Left colon (tissue), 2 donors: ENCODE measurements at regions not wholly inside any gene's neighbourhood (a gene's known extent, or its start where the extent isn't known, plus 50 kb on each side); places are given as distances from the start of the nearest gene placed in this dataset.
"Not testable (repeated sequence)": the region's sequence is repeated elsewhere in the genome, so short reads cannot be mapped to it uniquely, and the experiment has no call there.

Source experiments
- ATAC-seq: fragments of 200-7000 bp; cut with Tn5 transposase; one replicate; pipeline ENCODE4 v1.9.1; 2020; ENCODE audit warnings: mild to moderate bottlenecking, moderate library complexity
- DNase-seq, 2 donors: peaks; one replicate each; pipeline ENCODE4 v3.0.0-alpha.2; 2020
- intact Hi-C, 2 donors: fragments of 100-400 bp; cut with DNase I in 1 of 2; cut with micrococcal nuclease in 1 of 2; formaldehyde crosslinking; loops; one replicate each; pipeline versions ENCODE4 v1.11.2 to v1.14.0; 2022; cut with DNase I, micrococcal nuclease
- donor health status: DM: no; HTN: no; CAD: no.
- donor health status: DM: yes; HTN: yes; CAD: no.

- no peak for DNase-seq
- ATAC-seq = peak; percentile 44
- intact Hi-C loops = no loop called here
Observed at GRCh38 chr5:119951330-119951934, 322.1 kb downstream of the FAM170A start.

GRCh38 chr5:119953474-119953873, 324.1 kb downstream of the FAM170A start:
- ATAC-seq (no peak), DNase-seq (no peak)
- intact Hi-C loops = no loop called here

DNA sequence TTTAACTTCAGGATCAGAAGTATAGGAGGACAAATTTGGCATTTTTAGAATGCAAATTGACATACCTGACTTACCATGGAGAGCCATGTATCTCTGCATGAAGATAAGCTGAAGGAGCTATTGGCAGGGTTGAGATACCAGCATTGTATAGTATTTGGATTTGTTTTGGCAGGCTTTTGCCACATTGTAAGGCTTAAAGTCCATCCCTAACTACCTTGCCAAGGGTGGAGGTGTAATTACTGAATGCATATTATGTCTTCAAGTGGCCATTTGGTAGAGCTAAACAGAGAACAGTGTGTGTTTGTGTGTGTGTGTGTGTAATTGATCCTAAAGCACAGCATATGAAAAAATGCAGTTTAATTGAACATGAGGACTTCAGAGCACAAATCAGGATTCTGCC, 324.7 kb downstream of the FAM170A start:
- DNase-seq (no peak), ATAC-seq (peak; percentile 99)
- intact Hi-C loops = no loop called here

DNA sequence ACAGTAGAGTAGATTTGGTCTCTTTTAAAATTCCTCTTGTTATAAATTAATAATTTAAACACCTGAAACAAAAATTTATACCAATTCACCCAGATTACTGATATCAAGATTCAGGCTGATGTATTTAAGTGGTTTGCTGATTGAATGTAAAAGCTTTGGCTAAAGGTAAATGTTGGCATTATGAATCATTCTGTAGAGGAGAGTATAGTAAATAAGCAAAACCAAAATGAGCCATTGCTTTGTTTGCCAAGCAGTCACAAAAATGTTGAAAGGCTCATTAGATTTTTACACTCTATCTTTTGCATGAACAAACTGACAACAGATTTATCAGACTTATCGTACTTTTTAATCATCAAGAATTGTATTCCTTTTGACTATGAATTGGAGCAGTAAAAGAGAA, 332.6 kb downstream of the FAM170A start:
- DNase-seq (no peak), ATAC-seq (no peak)
- intact Hi-C loops = no loop called here

DNA sequence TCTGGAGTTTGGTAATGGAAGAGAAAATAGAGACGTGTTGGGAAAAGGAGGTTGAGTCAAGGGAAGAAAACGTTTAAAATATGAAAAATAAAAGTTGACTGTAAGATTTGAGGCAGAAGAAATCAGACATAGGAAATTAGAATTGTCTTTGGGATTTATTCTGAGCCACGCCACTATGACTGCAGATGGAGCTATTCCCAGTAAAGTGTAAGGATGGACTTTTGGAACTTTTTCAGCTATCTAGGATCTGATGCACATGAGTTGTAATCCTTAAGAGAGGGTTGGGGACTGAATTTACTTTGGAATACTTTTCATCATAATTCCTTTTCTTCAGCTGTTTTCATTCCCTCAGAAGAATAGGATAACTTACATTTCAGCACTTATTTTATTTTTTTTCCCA, 336.7 kb downstream of the FAM170A start:
- intact Hi-C loops = no loop called here
- ATAC-seq = no peak
- DNase-seq = no peak

DNA sequence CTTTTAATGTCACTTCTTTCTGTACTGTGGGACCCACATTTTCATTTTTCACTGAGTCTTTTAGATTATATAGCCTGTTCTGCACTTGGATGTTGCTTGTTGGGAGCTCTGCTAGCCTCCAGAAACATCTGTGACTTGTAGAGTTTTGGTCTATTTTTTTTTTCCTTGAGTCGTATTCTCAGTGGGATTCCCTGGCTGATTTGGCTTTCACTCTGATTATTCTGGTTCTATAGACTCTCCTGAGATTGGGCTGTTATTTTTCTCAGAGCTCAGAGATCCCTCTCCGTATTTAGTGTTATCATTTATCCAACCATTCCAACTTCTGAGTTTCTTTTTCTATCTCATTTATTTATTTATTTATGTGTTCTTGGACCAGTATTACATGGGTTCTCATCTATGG, 339.3 kb downstream of the FAM170A start:
- no peak for ATAC-seq
- intact Hi-C loops = no loop called here
- DNase-seq = no peak

DNA sequence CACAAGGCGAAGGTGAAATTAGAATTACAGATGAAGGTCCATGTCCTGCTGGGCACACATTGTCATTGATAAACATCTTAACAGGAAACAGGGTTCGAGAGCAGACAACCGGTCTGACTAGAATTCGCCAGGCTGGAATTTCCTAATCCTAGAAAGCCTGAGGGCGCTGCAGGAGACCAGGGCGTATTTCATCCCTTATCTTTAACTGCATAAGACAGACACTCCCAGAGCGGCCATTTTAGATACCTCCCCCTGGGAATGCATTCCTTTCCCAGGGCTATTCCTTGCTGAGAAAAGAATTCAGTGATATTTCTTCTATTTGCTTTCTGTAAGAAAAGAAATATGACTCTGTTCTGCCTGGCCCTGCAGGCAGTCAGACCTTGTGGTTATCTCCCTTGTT, 357.7 kb downstream of the FAM170A start:
- peak in 1 of 2 donors; percentile 3 for DNase-seq
- ATAC-seq, intact Hi-C loops: not testable (repeated sequence)

DNA sequence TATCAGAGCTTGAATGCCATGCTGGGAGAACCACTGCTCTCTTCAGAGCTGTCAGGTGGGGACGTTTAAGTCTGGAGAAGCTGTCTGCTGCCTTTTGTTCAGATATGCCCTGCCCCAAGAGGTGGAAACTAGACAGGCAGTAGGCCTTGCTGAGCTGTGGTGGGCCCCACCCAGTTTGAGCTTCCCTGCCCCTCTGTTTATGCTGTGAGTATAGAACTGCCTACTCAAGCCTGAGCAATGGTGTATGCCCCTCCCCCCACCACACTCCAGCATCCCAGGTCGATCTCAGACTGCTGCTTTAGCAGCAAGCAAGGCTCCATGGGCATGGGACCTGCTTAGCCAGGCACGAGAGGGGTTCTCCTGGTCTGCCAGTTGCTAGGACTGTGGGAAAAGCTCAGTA, 362.3 kb downstream of the FAM170A start:
- intact Hi-C loops = no loop called here
- no peak for DNase-seq
- ATAC-seq = no peak

DNA sequence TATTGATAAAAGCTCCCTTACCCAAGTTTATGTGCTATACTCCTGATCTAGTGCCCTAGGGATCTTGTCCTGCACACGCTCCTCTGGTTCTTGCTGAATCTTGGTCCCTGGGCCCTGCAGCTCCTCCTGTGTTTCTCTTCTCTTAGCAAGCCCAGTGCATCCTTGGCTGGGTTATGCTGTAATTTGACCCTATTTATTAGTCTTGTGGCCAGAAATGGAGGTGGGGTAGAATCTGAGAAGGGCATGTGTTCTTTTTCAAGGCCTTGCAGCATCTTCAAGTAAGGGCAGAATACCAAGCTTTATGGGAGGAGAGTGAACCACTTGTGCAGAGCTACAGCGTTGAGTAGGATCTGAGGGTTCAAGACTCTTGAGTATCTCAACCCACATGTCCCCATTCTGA, 366.8 kb downstream of the FAM170A start:
- ATAC-seq = no peak
- intact Hi-C loops = no loop called here

DNA sequence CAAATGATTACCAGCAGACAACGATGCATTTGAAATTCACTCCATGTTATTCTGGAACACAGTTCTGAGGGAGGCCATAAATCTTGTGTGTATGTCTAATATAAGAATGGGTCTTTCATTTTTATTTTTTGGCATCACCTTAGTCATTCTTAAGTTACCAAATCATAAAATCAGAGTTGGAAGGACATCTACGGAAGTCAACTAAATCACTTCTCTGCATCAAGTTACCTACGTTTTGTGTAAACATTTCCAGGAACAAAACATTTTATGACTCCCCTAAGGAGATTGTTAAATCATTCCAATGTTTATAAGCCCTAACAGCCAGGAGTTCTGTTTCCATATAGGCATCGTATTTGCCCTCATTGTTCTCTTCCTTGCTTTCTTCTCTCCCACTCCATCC, 378.2 kb downstream of the FAM170A start:
- DNase-seq = no peak
- ATAC-seq = peak; percentile 98
- intact Hi-C loops = no loop called here

More for the DNA sequence above, 366.8 kb downstream of the FAM170A start:
- no peak for DNase-seq

GRCh38 chr5:120012431-120012830, 383.1 kb downstream of the FAM170A start:
- intact Hi-C loops = no loop called here
- ATAC-seq (no peak), DNase-seq (no peak)

GRCh38 chr5:120014535-120014934, 385.2 kb downstream of the FAM170A start:
- ATAC-seq = no peak
- intact Hi-C loops = no loop called here
- DNase-seq = no peak

DNA sequence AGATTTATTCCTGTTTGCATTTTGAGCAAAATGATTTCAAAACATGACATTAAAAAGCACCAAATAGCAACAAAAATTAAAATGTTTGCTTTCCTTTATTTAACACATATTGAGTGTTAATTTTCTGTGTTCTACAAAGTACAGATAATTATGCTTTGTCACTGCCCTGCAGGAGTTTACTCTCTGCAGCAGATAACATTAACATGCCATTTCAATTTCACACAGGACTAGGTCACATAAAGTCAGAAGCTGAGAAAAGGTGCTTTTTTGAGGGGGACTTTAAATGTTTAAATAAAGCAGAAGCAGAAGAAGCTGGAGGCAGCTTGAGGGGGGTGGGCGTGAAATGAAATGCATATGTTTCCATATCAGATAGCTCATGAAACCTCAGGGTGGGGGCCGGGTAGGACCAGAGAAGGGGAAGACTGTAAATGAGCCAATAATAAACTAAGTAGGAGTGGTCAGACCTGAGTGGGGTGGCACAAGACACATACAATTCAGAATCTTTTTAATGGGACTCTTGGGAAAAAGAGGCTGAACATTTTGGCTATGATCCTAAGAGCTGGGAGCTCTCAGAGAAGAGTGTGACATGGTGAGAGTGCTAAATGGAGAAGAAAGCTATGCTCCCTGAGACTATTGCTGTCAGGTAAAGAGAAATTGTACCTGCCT, 387.5 kb downstream of the FAM170A start:
- intact Hi-C loops = no loop called here
- no peak for ATAC-seq
- no peak for DNase-seq

GRCh38 chr5:120017513-120017912, 388.2 kb downstream of the FAM170A start:
- no peak for DNase-seq
- intact Hi-C loops = no loop called here
- ATAC-seq = no peak

GRCh38 chr5:120035181-120035580, 405.8 kb downstream of the FAM170A start:
- no peak for ATAC-seq
- no peak for DNase-seq
- intact Hi-C loops = no loop called here

GRCh38 chr5:120035815-120036577, 406.6 kb downstream of the FAM170A start:
- no peak for ATAC-seq
- no peak for DNase-seq

GRCh38 chr5:120037451-120037850, 408.1 kb downstream of the FAM170A start:
- intact Hi-C loops = no loop called here
- no peak for ATAC-seq

More at GRCh38 chr5:120035815-120036577, 406.6 kb downstream of the FAM170A start:
- intact Hi-C loops = no loop called here

DNA sequence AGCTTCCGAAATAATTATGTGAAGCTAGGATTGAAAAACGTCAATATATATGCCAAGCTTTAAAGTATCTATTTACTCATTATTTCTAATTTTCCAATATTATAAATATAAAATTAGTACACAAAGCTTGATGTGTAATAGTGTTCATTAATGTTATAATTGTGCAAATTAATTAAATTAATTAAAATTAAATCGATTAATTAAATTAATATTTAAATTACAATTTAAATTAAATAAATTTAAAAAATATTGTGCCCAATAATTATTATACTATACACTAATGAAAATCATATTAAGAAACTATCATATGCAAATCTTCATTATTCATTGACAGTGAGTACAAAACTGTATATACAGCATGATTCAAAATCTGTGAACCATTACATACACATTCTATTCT, 409.8 kb downstream of the FAM170A start:
- intact Hi-C loops = no loop called here
- ATAC-seq (no peak), DNase-seq (no peak)

More at GRCh38 chr5:120037451-120037850, 408.1 kb downstream of the FAM170A start:
- DNase-seq = no peak

DNA sequence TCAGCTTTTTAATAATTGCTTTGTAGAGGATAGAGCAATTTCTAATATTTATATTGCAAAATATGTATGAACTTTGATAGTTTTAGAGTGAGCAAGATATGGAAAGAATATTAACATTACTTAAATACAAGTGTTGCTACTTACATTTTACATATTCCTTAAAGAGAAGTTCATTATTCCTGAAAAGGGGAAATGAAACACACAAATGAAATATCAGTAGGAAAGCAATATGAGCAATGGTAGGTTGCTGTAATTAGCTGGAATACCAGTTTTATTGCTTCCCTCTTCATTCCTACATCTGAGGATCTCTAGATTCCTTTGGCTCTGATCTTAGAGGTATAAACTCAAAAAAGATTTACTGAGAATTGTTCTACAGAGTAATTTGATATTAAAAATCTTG, 414.1 kb downstream of the FAM170A start:
- no peak for ATAC-seq
- intact Hi-C loops = no loop called here
- no peak for DNase-seq
